GM12872 (cell line): ENCODE measurements at regions not wholly inside any gene's neighbourhood (a gene's known extent, or its start where the extent isn't known, plus 50 kb on each side); places are given as distances from the start of the nearest gene placed in this dataset.

Experiments
- TF ChIP-seq, protein P1 (sequence below): IDR thresholded peaks from 3 replicates; pipeline ENCODE4 v1.5.1; 2011; ENCODE audit warnings: low read depth, mild to moderate bottlenecking, low read length, moderate library complexity; ENCODE audit not compliant: insufficient read depth

DNA sequence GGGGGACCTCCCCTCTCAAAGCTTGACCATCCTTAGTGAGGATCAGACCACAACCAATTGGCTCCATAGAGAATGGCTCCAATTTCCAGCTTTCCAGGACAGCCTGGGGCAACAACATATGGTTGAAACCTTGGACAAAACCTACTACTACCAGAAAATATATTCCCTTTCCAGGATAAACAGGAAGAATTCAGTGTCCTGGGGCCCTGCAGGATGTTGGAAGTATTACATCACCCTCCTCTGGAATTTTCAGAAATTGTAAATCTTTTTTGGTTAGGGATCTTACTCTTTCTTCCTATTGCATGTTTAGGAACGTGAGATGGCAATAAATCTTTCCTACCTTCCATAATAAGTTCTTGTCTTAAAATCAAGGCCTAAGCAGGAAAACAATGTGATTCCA lies 158.9 kb upstream of the MEIS1 start:
- TF ChIP-seq, protein P1, sequence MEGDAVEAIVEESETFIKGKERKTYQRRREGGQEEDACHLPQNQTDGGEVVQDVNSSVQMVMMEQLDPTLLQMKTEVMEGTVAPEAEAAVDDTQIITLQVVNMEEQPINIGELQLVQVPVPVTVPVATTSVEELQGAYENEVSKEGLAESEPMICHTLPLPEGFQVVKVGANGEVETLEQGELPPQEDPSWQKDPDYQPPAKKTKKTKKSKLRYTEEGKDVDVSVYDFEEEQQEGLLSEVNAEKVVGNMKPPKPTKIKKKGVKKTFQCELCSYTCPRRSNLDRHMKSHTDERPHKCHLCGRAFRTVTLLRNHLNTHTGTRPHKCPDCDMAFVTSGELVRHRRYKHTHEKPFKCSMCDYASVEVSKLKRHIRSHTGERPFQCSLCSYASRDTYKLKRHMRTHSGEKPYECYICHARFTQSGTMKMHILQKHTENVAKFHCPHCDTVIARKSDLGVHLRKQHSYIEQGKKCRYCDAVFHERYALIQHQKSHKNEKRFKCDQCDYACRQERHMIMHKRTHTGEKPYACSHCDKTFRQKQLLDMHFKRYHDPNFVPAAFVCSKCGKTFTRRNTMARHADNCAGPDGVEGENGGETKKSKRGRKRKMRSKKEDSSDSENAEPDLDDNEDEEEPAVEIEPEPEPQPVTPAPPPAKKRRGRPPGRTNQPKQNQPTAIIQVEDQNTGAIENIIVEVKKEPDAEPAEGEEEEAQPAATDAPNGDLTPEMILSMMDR = no peak

DNA sequence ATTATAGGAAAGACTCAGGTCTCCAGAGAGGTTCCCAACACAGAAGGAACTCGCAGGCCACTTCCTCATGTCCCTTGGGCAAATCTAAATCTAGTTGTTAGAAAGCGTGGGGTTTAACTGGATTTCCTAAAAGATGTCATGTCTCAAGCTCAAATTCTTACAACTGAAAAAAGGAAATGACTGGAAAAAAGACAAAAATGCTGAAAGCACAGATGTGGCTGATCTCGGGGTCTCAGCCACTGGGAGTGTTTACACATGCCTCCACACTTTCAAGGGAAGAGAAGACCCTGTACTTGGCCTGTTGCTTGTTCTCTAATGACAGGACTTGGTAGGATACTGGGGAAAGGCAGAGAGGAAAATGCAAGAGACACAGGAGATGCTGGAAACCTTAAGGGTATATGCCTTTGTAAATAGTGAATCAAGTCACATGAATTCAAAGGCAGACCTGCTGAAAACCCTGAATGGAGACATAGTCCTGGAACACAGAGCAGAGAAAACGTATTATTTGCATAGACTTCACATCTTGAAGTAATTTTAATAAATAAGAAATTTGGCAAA lies 160.9 kb upstream of the MEIS1 start:
- TF ChIP-seq, protein P1 = no peak

DNA sequence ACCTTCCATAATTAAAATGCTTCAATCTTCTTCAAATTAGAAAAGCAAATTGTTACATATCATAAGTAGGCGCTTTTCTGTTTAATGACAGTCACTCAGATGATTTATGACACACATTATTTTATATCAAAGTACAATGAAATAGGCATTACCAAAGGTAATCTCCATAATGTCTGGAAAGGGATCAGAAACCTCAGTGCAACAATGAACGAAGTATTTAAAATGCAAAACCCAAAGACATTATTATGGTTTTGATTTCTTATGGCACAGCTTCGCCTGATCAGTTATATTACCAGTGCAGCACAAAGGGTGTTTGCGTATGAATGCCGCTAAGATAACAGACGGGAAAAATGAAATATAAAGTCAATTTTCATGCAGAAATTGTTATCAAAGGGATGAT lies 162.2 kb upstream of the MEIS1 start:
- TF ChIP-seq, protein P1 = no peak

DNA sequence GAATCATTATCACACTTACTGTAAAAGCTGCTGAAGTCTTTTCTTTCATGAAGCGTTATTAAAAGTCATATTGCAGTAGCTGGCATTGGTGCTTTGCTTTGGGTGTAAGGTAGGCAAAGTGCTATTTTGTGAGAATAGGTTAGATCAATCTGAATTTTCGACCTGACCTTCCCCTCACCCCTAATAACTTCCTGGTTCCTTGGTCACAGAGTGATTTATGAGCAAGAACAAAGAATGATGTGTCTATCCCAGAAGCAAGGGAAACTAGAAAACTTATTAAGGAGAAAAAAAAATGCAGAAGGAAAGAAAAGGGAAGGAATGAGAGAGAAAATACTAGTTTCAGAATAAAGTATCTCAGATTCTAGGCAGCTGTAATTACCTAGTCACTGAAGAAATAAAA lies 163.1 kb upstream of the MEIS1 start:
- TF ChIP-seq, protein P1 = no peak

DNA sequence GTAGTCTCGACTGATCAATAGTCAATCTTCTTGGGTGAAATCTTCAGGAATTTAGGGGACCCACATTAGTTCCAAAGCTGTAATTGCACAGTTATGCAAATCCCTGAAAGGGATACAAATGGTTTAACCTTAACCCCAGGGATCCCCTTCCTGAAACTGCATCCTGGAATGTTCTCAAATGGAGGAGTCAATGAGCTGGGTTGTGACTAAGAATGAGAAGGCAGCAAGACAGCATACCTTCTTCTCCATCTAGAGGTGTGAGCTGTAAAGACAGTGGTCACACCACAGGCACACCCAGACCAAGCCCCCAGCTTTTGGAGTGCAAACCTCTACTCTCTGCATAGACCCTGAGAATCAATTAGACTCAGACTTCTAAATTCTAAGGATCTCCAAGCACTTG lies 164.7 kb upstream of the MEIS1 start:
- TF ChIP-seq, protein P1 = no peak

DNA sequence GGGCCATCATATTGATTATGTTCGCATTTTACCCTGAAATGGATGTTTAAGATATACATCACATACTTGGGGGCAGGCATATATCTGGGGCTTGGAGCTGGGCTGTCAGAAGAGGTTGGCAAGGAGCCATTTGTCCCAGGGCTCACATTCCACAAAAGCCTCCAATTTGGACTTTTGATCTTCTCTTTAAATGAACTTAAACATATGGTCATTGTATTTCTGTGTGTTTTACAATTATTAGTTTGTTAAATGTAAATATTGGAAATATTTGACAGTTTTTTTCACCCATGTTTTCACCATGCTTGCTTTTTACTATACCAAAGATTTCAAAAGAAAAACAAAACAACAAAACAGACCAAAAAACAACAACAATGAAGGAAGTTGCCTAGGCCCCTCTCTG lies 165.8 kb upstream of the MEIS1 start:
- TF ChIP-seq, protein P1 = no peak

DNA sequence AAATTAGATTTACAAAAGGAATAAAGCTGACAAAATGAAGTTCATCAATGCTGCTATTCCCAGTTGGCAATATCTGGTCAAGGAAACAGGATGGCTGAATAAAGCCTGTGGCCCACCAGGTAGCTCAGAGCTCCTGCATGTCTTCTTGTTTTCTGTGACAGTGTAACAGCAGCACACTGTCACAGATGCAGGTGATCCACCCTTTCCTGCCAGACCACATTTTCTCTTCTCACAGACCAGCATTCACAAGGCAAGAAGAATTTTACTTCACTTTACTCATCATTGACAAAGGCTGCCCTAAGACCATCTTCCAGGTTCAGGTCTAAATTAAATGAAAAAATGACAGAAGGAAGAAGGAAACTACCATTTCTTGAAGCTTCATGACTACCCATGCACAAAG lies 166.2 kb upstream of the MEIS1 start:
- TF ChIP-seq, protein P1 = no peak

DNA sequence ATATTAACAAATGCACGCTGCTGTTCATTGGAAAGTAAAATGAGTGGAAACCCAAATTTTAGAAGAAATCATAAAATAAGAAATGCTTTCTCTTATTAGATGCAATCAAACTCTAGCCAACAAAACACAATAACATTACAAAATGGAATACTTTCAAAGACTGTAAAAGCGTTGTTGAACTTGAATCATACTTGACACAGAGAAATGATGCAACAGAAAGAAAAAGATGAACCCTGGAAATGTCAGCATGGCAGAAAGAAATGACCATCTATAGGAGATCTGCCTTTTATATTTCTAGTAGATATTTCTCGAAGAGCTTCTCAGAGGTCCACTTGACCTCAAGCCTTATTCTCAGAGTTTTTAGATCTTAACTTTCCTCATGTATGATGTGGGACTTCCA lies 170.6 kb upstream of the MEIS1 start:
- TF ChIP-seq, protein P1 = no peak
